Right lobe of liver (tissue), 6 donors: ENCODE measurements at regions not wholly inside any gene's neighbourhood (a gene's known extent, or its start where the extent isn't known, plus 50 kb on each side); places are given as distances from the start of the nearest gene placed in this dataset.

Source experiments
- ATAC-seq, 4 donors: fragments of 200-7000 bp; cut with Tn5 transposase; one replicate each; pipeline ENCODE4 v1.9.1; 2020; ENCODE audit warnings: mild to moderate bottlenecking in 4 of 4, moderate library complexity in 4 of 4
- DNase-seq, 3 donors: peaks; one replicate each; pipeline ENCODE4 v3.0.0-alpha.2; 2020
- H3K27ac ChIP-seq, 3 donors: fragments of 200-600 bp; one replicate each; pipeline ENCODE4 v1.8.0; 2022
- H3K27me3 ChIP-seq, 2 donors: fragments of 200-600 bp; one replicate each; pipeline ENCODE4 v1.8.0; 2022
- H3K36me3 ChIP-seq, 4 donors: fragments of 200-600 bp; sonication (generic) in 1 of 4; one replicate each; pipeline versions ENCODE4 v1.5.1 to v1.8.0; 2017 to 2022; ENCODE audit warnings: control low read depth in 1 of 4
- H3K4me1 ChIP-seq, 4 donors: fragments of 200-600 bp; sonication (generic) in 1 of 4; one replicate each; pipeline versions ENCODE4 v1.5.1 to v1.8.0; 2017 to 2022; ENCODE audit warnings: control low read depth in 1 of 4
- H3K4me3 ChIP-seq, 3 donors: fragments of 200-600 bp; one replicate each; pipeline ENCODE4 v1.8.0; 2022
- H3K9me3 ChIP-seq, 4 donors: fragments of 200-600 bp; sonication (generic) in 1 of 4; one replicate each; pipeline versions ENCODE4 v1.5.1 to v1.8.0; 2017 to 2022; ENCODE audit warnings: control low read depth in 1 of 4
- POLR2A ChIP-seq: fragments of 450-650 bp; IDR thresholded peaks from one replicate; pipeline ENCODE4 v1.6.1; 2017; ENCODE audit warnings: antibody characterized with exemption, mild to moderate bottlenecking
- WGBS: methylation state at CpG from one replicate; pipeline ENCODE4 v1.1.6; 2018; ENCODE audit warnings: low coverage, low lambda C conversion rate; ENCODE audit not compliant: insufficient coverage; ENCODE audit errors: missing lambda C conversion rate; 5-methylcytosine and 5-hydroxymethylcytosine counted together
- intact Hi-C, 2 donors: fragments of 100-400 bp; cut with DNase I; formaldehyde crosslinking; loops; one replicate each; pipeline versions ENCODE4 v1.11.2 to v1.14.1; 2022
- TF ChIP-seq, protein P1 (sequence below), 4 donors: fragments of 200-600 bp in 3 of 4; fragments of 450-650 bp in 1 of 4; IDR thresholded peaks; one replicate each; pipeline versions ENCODE4 v1.5.1 to v1.8.0; 2016 to 2022; ENCODE audit warnings: antibody characterized with exemption in 4 of 4, mild to moderate bottlenecking in 2 of 4
- donor health status: DM: no; HTN: yes; CAD: no.
- donor health status: DM: no; HTN: no; CAD: no.
- donor health status: DM: no; HTN: no; CAD: no.
- donor health status: DM: no; HTN: yes; CAD: no.
- donor health status: DM: no; HTN: yes; CAD: no.

DNA sequence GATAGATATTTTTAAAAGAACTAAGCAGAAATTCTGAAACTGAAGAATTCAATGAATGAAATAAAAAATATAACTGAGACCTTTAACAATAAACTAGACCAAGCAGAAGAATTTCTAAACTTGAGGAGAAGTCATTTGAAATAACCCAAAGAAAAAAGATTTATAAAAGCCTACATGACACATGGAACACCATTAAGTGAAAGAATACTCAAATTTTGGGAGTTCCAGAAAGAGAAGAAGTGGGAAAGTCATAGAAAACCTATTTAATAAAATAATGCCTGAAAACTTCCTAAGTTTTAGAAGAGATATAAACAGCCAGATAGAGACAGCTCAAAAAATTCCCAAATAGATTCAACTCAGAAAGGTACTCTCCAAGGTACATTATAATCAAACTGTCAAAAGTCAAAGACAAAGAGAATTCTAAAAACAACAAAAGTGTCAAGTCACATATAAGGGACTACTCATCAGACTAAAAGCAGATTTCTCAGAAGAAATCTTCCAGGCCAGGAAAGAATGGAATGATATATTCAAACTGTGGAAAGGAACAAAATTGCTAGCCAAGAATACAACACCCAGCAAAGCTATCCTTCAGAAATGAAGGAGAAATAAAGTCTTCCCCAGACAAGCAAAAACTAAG is 72.9 kb upstream of the GNAZ start:
- TF ChIP-seq POLR2A, result no peak
- TF ChIP-seq, protein P1, sequence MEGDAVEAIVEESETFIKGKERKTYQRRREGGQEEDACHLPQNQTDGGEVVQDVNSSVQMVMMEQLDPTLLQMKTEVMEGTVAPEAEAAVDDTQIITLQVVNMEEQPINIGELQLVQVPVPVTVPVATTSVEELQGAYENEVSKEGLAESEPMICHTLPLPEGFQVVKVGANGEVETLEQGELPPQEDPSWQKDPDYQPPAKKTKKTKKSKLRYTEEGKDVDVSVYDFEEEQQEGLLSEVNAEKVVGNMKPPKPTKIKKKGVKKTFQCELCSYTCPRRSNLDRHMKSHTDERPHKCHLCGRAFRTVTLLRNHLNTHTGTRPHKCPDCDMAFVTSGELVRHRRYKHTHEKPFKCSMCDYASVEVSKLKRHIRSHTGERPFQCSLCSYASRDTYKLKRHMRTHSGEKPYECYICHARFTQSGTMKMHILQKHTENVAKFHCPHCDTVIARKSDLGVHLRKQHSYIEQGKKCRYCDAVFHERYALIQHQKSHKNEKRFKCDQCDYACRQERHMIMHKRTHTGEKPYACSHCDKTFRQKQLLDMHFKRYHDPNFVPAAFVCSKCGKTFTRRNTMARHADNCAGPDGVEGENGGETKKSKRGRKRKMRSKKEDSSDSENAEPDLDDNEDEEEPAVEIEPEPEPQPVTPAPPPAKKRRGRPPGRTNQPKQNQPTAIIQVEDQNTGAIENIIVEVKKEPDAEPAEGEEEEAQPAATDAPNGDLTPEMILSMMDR (IDR thresholded peaks at IDR 0.05), result no peak
- H3K9me3 ChIP-seq, result no peaks in the 10 kb centered on the region
- ATAC-seq (no peak), DNase-seq (no peak)
- no peaks in the 10 kb centered on the region for H3K4me1 ChIP-seq
- no peaks in the 10 kb centered on the region for H3K27me3 ChIP-seq
- no peaks in the 10 kb centered on the region for H3K36me3 ChIP-seq
- H3K27ac ChIP-seq, result no peak overlapping the region
- H3K4me3 ChIP-seq, result no peak overlapping the region
- intact Hi-C loops, result no loop called here

- H3K9me3 ChIP-seq, result no peaks in the 10 kb centered on the region
- DNase-seq (no peak), ATAC-seq (no peak)
- H3K27me3 ChIP-seq, result no peaks in the 10 kb centered on the region
- H3K36me3 ChIP-seq, result no peaks in the 10 kb centered on the region
- H3K4me1 ChIP-seq, result no peaks in the 10 kb centered on the region
- intact Hi-C loops, result no loop called here
- no peak overlapping the region for H3K4me3 ChIP-seq
- TF ChIP-seq POLR2A, result no peak
- TF ChIP-seq, protein P1 (IDR thresholded peaks at IDR 0.05), result no peak
- no peak overlapping the region for H3K27ac ChIP-seq
Observed at GRCh38 chr22:22997988-22998387, 72.3 kb upstream of the GNAZ start.

DNA sequence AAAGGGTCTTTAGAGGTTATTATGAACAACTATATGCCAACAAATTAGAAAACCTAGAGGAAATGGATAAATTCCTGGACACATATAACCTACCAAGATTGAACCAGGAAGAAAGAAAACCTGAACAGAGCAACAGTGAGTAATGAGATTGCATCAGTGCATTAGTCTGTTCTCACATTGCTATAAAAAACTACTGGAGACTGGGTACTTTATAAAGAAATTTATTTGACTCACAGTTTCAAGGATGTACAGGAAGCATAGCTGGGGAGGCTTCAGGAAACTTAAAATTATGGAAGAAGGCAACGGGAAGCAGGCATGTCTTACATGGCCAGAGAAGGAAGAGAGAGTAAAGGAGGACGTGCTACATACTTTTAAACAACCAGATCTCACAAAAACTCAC is 70.8 kb upstream of the GNAZ start:
- H3K4me1 ChIP-seq, result no peaks in the 10 kb centered on the region
- intact Hi-C loops, result no loop called here
- WGBS, result 33% methylated on average over 1 of the region's 2 CpGs
- TF ChIP-seq POLR2A, result no peak
- TF ChIP-seq, protein P1 (IDR thresholded peaks at IDR 0.05), result no peak
- ATAC-seq (no peak), DNase-seq (no peak)
- H3K27me3 ChIP-seq, result no peaks in the 10 kb centered on the region
- no peak overlapping the region for H3K4me3 ChIP-seq
- no peak overlapping the region for H3K27ac ChIP-seq
- H3K36me3 ChIP-seq, result no peaks in the 10 kb centered on the region
- H3K9me3 ChIP-seq, result no peaks in the 10 kb centered on the region

- TF ChIP-seq, protein P1 (IDR thresholded peaks at IDR 0.05), result no peak
- no peak overlapping the region for H3K4me3 ChIP-seq
- DNase-seq (no peak), ATAC-seq (no peak)
- no peaks in the 10 kb centered on the region for H3K4me1 ChIP-seq
- H3K27me3 ChIP-seq, result no peaks in the 10 kb centered on the region
- H3K36me3 ChIP-seq, result no peaks in the 10 kb centered on the region
- intact Hi-C loops, result no loop called here
- H3K9me3 ChIP-seq, result no peaks in the 10 kb centered on the region
- H3K27ac ChIP-seq, result no peak overlapping the region
- WGBS, result 46% methylated on average over 1 of the region's 2 CpGs
Observed at GRCh38 chr22:23000657-23001347, 69.5 kb upstream of the GNAZ start.

DNA sequence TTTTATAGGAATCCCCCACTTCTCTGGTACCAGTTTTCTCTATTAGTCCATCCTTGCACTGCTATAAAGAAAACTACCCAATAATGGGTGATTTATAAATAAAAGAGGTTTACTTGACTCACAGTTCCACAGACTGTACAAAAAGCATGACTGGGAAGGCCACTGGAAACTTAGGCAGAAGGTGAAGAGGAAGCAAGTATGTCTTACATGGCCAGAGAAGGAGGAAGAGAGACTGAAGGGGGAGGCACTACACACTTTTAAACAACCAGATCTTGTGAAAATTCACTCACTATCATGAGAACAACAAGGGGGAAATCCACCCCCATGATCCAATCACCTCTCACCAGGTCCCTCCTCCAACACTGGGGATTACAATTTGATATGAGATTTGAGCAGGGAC is 68.9 kb upstream of the GNAZ start:
- TF ChIP-seq, protein P1 (IDR thresholded peaks at IDR 0.05), result no peak
- TF ChIP-seq POLR2A, result no peak
- DNase-seq, result no peak
- H3K36me3 ChIP-seq, result no peaks in the 10 kb centered on the region
- ATAC-seq, result no peak
- H3K27ac ChIP-seq, result no peak overlapping the region
- H3K4me1 ChIP-seq, result no peaks in the 10 kb centered on the region
- intact Hi-C loops, result no loop called here
- no peaks in the 10 kb centered on the region for H3K27me3 ChIP-seq
- no peak overlapping the region for H3K4me3 ChIP-seq
- H3K9me3 ChIP-seq, result no peaks in the 10 kb centered on the region
